A549 (cell line): ENCODE measurements at regions not wholly inside any gene's neighbourhood (a gene's known extent, or its start where the extent isn't known, plus 50 kb on each side); places are given as distances from the start of the nearest gene placed in this dataset.

Experiments used
- ATAC-seq, 2 experiments: fragments of 200-7000 bp in 1 of 2; fragments of >200 bp in 1 of 2; cut with Nextera tagmentation in 1 of 2; cut with Tn5 transposase in 1 of 2; 3 replicates each; pipeline versions ENCODE4 v1.8.0 to v1.9.1; 2018 to 2020; ENCODE audit warnings: mild to moderate bottlenecking in 1 of 2, moderate library complexity in 1 of 2
- CTCF ChIA-PET: fragments of 300-600 bp; sonication (Branson Sonifier 250); formaldehyde crosslinking; extraction: SDS; loops from one replicate; lab custom pipeline; 2021; ENCODE audit warnings: antibody characterized with exemption, inconsistent platforms; lab: Yijun Ruan, JAX
- POLR2A ChIA-PET: fragments of 350-600 bp; formaldehyde crosslinking; extraction: SDS; loops from one replicate; lab custom pipeline; 2021; ENCODE audit warnings: antibody characterized with exemption, inconsistent platforms; lab: Yijun Ruan, JAX
- DNase-seq, 2 experiments: peaks; one replicate each; pipeline versions ENCODE4 v3.0.0 to v3.0.0-alpha.2; 2011 to 2016; ENCODE audit warnings: low read depth in 1 of 2, low spot score in 1 of 2
- FAIRE-seq: peaks from 2 replicates; lab custom pipeline; 2011; peaks lifted over from hg19 to GRCh38; lab: Jason Lieb, UNC
- H3K27ac ChIP-seq, 2 experiments: fragments of >200 bp; sonication (Bioruptor Twin); formaldehyde crosslinking; 3 replicates each; pipeline ENCODE4 v1.5.1; 2016 to 2017
- H3K4me1 ChIP-seq: fragments of >200 bp; sonication (Bioruptor Twin); formaldehyde crosslinking; 3 replicates; pipeline ENCODE4 v1.6.1; 2016
- H3K4me2 ChIP-seq: fragments of >200 bp; sonication (Bioruptor Twin); formaldehyde crosslinking; 3 replicates; pipeline ENCODE4 v1.6.1; 2016
- H3K4me3 ChIP-seq: fragments of >200 bp; sonication (Bioruptor Twin); formaldehyde crosslinking; 3 replicates; pipeline ENCODE4 v1.5.1; 2016
- H3K9me3 ChIP-seq: fragments of >200 bp; sonication (Bioruptor Twin); formaldehyde crosslinking; 3 replicates; pipeline ENCODE4 v1.6.1; 2016
- CBX2 ChIP-seq: fragments of 200-600 bp; sonication (generic); IDR thresholded peaks from 2 replicates; pipeline ENCODE4 v1.6.1; 2016; ENCODE audit warnings: low read depth, mild to moderate bottlenecking, borderline replicate concordance
- E2F6 ChIP-seq: IDR thresholded peaks from 2 replicates; pipeline ENCODE4 v1.6.1; 2012; ENCODE audit warnings: low read depth, borderline replicate concordance
- ESRRA ChIP-seq: fragments of 150-350 bp; IDR thresholded peaks from 2 replicates; pipeline ENCODE4 v1.6.1; 2014; ENCODE audit warnings: mild to moderate bottlenecking, low read length, borderline replicate concordance
- FOSB ChIP-seq: fragments of 250-450 bp; sonication (Bioruptor Pico); IDR thresholded peaks from 2 replicates; pipeline ENCODE4 v1.5.0; 2020; ENCODE audit warnings: mild to moderate bottlenecking, moderate library complexity
- GATA3 ChIP-seq: IDR thresholded peaks from 2 replicates; pipeline ENCODE4 v1.6.1; 2012; ENCODE audit warnings: borderline replicate concordance
- HDAC2 ChIP-seq: fragments of 200-600 bp; sonication (generic); IDR thresholded peaks from 2 replicates; pipeline ENCODE4 v1.6.1; 2016
- HOXA7 ChIP-seq: fragments of 250-450 bp; sonication (Bioruptor Pico); IDR thresholded peaks from 2 replicates; pipeline ENCODE4 v1.5.0; 2020; ENCODE audit warnings: mild to moderate bottlenecking, moderate library complexity
- HOXB5 ChIP-seq: fragments of 250-450 bp; sonication (Bioruptor Pico); IDR thresholded peaks from 2 replicates; pipeline ENCODE4 v1.5.0; 2020; ENCODE audit warnings: mild to moderate bottlenecking, moderate library complexity
- JUN ChIP-seq, 2 experiments: fragments of >200 bp; sonication (Bioruptor Twin); formaldehyde crosslinking; IDR thresholded peaks; 2 replicates in 1 of 2; 3 replicates in 1 of 2; pipeline ENCODE4 v1.6.1; 2016 to 2017
- MAX ChIP-seq: IDR thresholded peaks from 2 replicates; pipeline ENCODE4 v1.6.1; 2012
- PHF8 ChIP-seq: fragments of 200-600 bp; sonication (generic); IDR thresholded peaks from 2 replicates; pipeline ENCODE4 v1.6.1; 2016; ENCODE audit warnings: low read depth, mild to moderate bottlenecking, antibody characterized with exemption, moderate library complexity, borderline replicate concordance
- POLR2AphosphoS2 ChIP-seq: conservative IDR thresholded peaks from 2 replicates; pipeline ENCODE4 v1.6.1; 2012; ENCODE audit warnings: low read length, improper control_type of control experiment, inconsistent platforms
- RCOR1 ChIP-seq: fragments of 150-350 bp; IDR thresholded peaks from 2 replicates; pipeline ENCODE4 v1.6.1; 2014; ENCODE audit warnings: antibody characterized with exemption, low read length, low read depth
- SMC3 ChIP-seq: fragments of >200 bp; sonication (Bioruptor Twin); formaldehyde crosslinking; IDR thresholded peaks from 3 replicates; pipeline ENCODE4 v1.6.1; 2018; ENCODE audit warnings: inconsistent platforms
- ZNF302 ChIP-seq: fragments of 250-450 bp; sonication (Bioruptor Pico); IDR thresholded peaks from 2 replicates; pipeline ENCODE4 v1.9.0; 2021; ENCODE audit warnings: inconsistent platforms, mild to moderate bottlenecking, moderate library complexity
- WGBS: methylation state at CpG from one replicate; pipeline ENCODE4 v1.1.6; 2017; ENCODE audit errors: missing lambda C conversion rate; 5-methylcytosine and 5-hydroxymethylcytosine counted together
- TF ChIP-seq, protein P1 (sequence below): fragments of 200-600 bp; sonication (generic); IDR thresholded peaks from 2 replicates; pipeline ENCODE4 v1.6.1; 2016; ENCODE audit warnings: antibody characterized with exemption, mild to moderate bottlenecking, moderate library complexity
- TF ChIP-seq, protein P2 (sequence below): fragments of >200 bp; sonication (Bioruptor Twin); formaldehyde crosslinking; IDR thresholded peaks from 3 replicates; pipeline ENCODE4 v1.5.1; 2016

DNA sequence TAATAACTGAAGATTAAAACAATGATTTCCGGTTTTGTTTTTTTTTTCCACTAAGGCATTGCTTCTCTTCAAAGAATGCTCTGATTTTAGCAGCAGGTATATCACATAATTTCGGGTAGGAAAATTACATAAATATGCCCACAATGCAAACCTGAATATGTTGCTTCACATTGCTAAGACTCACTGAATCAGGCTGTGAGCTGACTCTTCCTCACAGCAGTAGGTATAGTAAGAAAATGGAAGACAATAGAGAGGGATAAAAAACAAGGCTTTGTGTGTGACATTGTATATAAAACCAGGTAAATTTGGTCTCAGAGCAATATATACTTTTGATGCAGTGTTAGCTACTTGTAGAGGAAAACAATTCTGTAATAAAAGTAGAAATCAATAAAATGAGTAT lies 1355.0 kb downstream of the OLFM4 start (continued):
- TF ChIP-seq, protein P1, sequence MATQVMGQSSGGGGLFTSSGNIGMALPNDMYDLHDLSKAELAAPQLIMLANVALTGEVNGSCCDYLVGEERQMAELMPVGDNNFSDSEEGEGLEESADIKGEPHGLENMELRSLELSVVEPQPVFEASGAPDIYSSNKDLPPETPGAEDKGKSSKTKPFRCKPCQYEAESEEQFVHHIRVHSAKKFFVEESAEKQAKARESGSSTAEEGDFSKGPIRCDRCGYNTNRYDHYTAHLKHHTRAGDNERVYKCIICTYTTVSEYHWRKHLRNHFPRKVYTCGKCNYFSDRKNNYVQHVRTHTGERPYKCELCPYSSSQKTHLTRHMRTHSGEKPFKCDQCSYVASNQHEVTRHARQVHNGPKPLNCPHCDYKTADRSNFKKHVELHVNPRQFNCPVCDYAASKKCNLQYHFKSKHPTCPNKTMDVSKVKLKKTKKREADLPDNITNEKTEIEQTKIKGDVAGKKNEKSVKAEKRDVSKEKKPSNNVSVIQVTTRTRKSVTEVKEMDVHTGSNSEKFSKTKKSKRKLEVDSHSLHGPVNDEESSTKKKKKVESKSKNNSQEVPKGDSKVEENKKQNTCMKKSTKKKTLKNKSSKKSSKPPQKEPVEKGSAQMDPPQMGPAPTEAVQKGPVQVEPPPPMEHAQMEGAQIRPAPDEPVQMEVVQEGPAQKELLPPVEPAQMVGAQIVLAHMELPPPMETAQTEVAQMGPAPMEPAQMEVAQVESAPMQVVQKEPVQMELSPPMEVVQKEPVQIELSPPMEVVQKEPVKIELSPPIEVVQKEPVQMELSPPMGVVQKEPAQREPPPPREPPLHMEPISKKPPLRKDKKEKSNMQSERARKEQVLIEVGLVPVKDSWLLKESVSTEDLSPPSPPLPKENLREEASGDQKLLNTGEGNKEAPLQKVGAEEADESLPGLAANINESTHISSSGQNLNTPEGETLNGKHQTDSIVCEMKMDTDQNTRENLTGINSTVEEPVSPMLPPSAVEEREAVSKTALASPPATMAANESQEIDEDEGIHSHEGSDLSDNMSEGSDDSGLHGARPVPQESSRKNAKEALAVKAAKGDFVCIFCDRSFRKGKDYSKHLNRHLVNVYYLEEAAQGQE: no peak
- TF ChIP-seq HDAC2: no peak

DNA sequence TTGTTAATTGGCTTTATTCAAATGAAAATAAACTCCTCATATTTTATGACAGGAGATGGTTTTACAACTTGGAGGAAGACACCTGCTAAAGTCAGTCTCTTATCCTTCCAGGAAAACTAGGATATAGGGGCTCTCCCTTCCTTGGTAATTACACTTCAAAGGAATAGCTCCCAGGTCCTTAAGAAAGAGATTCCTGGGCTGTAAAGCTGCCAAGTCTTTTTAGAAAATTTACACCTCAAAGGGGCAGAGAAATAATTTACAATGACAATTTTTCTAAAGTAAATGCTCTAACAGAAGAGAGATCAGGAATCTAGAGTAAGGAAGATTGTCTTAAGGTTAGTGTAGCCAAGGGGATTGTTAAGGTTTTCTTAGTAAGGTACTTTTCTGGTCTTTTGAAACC lies 1359.0 kb downstream of the OLFM4 start:
- CTCF ChIA-PET: no interaction called here
- Histone ChIP-seq H3K4me3 (no peak overlapping the region), H3K9me3 (no peaks in the 10 kb centered on the region), H3K4me1 (no peaks in the 10 kb centered on the region), H3K4me2 (no peak overlapping the region), H3K27ac (no peak overlapping the region)
- DNase-seq (no peak), FAIRE-seq (no peak), ATAC-seq (no peak)
- POLR2A ChIA-PET: no interaction called here
- TF ChIP-seq FOSB (CRISPR knock-in tag) (no peak), RCOR1 (no peak), POLR2AphosphoS2 (no peak), ESRRA (no peak), HOXB5 (no peak), HOXA7 (CRISPR knock-in tag) (no peak), ZNF302 (CRISPR knock-in tag) (no peak), SMC3 (no peak), CBX2 (no peak), MAX (no peak), JUN (IDR thresholded peaks at IDR 0.05) (no peak)

DNA sequence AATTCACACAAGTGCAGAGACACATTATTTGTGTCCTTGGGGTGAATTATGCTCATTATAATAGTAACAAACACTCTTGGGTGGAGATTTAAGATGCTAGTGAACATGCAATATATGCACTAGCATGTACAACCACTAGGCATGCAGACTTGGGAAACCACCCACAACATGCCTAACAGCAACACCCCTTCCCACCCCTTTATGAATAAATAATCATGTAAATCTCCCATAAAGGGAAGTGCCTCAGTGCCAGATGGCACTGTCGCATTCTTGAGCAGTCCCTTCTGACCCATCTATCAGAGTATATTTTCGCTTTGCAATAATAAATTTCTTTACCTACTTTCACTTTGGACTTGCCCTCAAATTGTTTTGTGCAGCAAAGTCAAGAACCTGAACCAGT lies 1362.2 kb downstream of the OLFM4 start:
- ChIA-PET POLR2A (no interaction called here), CTCF (no interaction called here)
- DNase-seq (no peak), FAIRE-seq (no peak), ATAC-seq (no peak)
- WGBS: 18% methylated on average over 2 of the region's 2 CpGs
- no peak overlapping the region for H3K27ac ChIP-seq
- no peaks in the 10 kb centered on the region for H3K9me3 ChIP-seq
- H3K4me3 ChIP-seq: no peak overlapping the region
- no peak overlapping the region for H3K4me2 ChIP-seq
- H3K4me1 ChIP-seq: no peaks in the 10 kb centered on the region
- TF ChIP-seq E2F6 (no peak), GATA3 (no peak), PHF8 (no peak)
- TF ChIP-seq, protein P2, sequence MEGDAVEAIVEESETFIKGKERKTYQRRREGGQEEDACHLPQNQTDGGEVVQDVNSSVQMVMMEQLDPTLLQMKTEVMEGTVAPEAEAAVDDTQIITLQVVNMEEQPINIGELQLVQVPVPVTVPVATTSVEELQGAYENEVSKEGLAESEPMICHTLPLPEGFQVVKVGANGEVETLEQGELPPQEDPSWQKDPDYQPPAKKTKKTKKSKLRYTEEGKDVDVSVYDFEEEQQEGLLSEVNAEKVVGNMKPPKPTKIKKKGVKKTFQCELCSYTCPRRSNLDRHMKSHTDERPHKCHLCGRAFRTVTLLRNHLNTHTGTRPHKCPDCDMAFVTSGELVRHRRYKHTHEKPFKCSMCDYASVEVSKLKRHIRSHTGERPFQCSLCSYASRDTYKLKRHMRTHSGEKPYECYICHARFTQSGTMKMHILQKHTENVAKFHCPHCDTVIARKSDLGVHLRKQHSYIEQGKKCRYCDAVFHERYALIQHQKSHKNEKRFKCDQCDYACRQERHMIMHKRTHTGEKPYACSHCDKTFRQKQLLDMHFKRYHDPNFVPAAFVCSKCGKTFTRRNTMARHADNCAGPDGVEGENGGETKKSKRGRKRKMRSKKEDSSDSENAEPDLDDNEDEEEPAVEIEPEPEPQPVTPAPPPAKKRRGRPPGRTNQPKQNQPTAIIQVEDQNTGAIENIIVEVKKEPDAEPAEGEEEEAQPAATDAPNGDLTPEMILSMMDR: no peak
- TF ChIP-seq, protein P1: no peak
